ENCODE measurements at regions not wholly inside any gene's neighbourhood (a gene's known extent, or its start where the extent isn't known, plus 50 kb on each side); places are given as distances from the start of the nearest gene placed in this dataset.

DNA sequence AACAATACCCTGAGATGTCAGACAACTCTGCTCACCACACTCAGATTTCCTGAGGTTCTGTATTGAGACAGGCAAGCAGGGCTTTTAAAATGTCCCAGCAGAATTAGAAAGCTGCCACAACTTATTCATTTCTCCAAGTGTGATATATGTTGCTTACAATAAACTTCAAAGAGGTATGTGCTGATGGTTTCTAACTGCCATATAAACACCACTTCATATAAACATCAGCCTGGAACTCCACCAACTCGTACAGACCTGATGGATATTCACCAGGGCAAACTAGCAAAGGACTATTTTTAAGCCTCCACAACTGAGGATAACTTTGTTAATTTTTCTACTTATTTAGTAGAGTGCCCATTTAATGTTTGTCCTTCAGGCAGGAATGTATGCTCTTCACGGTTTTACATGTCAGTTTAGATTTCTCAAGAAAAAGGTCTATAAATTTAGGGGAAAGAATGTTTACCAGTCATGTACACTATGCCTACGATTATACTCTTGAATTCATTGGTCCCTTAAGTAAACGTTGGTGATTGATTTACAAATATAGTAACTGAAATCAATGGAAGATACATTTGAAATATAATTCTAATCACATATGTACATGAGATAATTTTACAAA, 109.6 kb upstream of the ABI3BP start:
- DNase-seq (ENCODE audit: low read depth in 1 of 2, low spot score in 1 of 2) (no peak), FAIRE-seq (no peak), ATAC-seq (no peak)
- H3K9me3 ChIP-seq = no peaks in the 10 kb centered on the region
- H3K4me2 ChIP-seq = no peak overlapping the region
- H3K4me1 ChIP-seq = no peaks in the 10 kb centered on the region
- no peak for TF ChIP-seq NFE2L2 (conservative IDR thresholded peaks at IDR 0.05; ENCODE audit: low read length)
- no peak for TF ChIP-seq CEBPB (IDR thresholded peaks at IDR 0.05)
- no peak for TF ChIP-seq RARB (CRISPR knock-in tag; IDR thresholded peaks at IDR 0.05)
- TF ChIP-seq NR3C1 (IDR thresholded peaks at IDR 0.05) = no peak
- TF ChIP-seq RFX5 (IDR thresholded peaks at IDR 0.05) = no peak
- CTCF ChIA-PET = interaction anchor here (0.6 kb wide), 1 partner anchor 90 kb away, joined by 3 read pairs; no protein-coding TSS in a partner anchor
- no peak overlapping the region for H3K4me3 ChIP-seq
- POLR2A ChIA-PET = no interaction called here
- no peak overlapping the region for H3K27ac ChIP-seq
- 34% methylated on average over 4 of the region's 4 CpGs for WGBS (ENCODE audit: missing lambda C conversion rate)

DNA sequence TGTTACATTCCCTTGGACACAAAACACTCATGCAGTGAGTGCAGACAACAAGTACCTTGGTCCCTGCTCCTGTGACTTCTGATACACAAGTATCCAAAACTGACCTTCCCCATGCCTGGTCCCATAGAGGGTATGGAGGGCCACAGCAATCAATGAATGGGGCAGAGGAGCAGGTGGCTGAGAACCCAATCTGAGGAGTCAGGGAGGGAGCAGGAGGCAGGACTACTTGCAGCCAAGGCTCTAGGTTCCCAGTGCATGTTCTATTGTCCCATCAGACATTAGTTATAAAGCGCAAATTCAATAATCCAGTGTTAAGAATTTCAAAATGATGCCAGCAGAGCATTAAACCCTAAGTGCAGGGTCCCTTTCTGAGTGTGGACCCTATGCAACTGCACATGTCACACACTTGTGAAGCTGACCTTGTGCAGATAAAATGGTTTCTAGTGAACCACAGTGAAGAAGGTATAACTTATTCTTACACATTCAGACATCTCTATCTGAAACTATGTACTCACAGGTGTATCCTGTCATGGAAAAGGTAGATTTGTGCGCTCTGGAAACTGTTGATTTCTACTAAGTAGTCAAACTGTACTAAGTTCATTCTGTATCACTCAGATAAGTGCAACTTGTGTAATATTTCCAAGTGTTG, 107.3 kb upstream of the ABI3BP start:
- Histone ChIP-seq H3K27ac (no peak overlapping the region), H3K4me3 (no peak overlapping the region), H3K9me3 (no peaks in the 10 kb centered on the region), H3K4me1 (peaks cover 5% of the 10 kb centered on the region; the same call in 1 of the 3 replicates), H3K4me2 (no peak overlapping the region)
- WGBS (ENCODE audit: missing lambda C conversion rate) = 11% methylated on average over 2 of the region's 2 CpGs
- DNase-seq (ENCODE audit: low read depth in 1 of 2, low spot score in 1 of 2) (no peak), ATAC-seq (no peak), FAIRE-seq (no peak)
- POLR2A ChIA-PET = no interaction called here
- CTCF ChIA-PET = no interaction called here
- TF ChIP-seq TP53 (CRISPR knock-in tag; IDR thresholded peaks at IDR 0.05) = no peak
- no peak for TF ChIP-seq CHD2 (IDR thresholded peaks at IDR 0.05; ENCODE audit: low read length, partially characterized antibody)
- TF ChIP-seq HEYL (CRISPR knock-in tag; IDR thresholded peaks at IDR 0.05) = no peak
- TF ChIP-seq CBX8 (IDR thresholded peaks at IDR 0.05) = no peak
- no peak for TF ChIP-seq HOXB13 (CRISPR knock-in tag; IDR thresholded peaks at IDR 0.05; ENCODE audit: low read depth)
- TF ChIP-seq EHMT2 (IDR thresholded peaks at IDR 0.05; ENCODE audit: low read depth) = no peak
- TF ChIP-seq PHF8 (IDR thresholded peaks at IDR 0.05; ENCODE audit: borderline replicate concordance, low read depth) = no peak
- TF ChIP-seq JUN (IDR thresholded peaks at IDR 0.05) = no peak
- TF ChIP-seq BHLHE40 (IDR thresholded peaks at IDR 0.05; ENCODE audit: low read depth, low read length) = no peak
- TF ChIP-seq FOXS1 (CRISPR knock-in tag; IDR thresholded peaks at IDR 0.05) = no peak
- TF ChIP-seq KDM5A (IDR thresholded peaks at IDR 0.05) = no peak

DNA sequence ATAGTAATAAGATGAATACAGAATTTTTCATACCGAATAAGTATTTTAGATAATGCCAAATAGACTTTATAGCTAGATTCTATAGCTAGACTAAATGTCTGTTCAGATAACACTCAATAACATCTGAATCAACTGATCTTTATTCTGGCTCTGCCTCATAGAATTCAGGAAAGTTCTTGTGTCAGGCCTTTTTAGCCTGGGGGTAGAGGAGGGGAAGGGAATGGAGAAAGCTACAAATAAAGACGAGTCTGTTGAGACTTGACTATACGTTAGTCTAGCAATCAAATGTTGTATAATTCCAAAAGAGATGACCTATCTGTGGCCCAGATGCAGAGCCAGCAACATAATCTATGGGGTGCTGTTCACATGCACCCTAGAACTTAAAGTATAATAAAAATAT, 106.6 kb upstream of the ABI3BP start:
- TF ChIP-seq JUN (IDR thresholded peaks at IDR 0.05) (no peak), POLR2AphosphoS2 (conservative IDR thresholded peaks at IDR 0.05; ENCODE audit: low read length) (no peak)
- peaks cover 11% of the 10 kb centered on the region; the same call in 1 of the 3 replicates for H3K4me1 ChIP-seq
- FAIRE-seq (no peak), DNase-seq (ENCODE audit: low read depth in 1 of 2, low spot score in 1 of 2) (no peak), ATAC-seq (no peak)
- POLR2A ChIA-PET = no interaction called here
- H3K9me3 ChIP-seq = no peaks in the 10 kb centered on the region
- H3K4me2 ChIP-seq = no peak overlapping the region
- no peak overlapping the region for H3K27ac ChIP-seq
- CTCF ChIA-PET = interaction anchor here (0.9 kb wide), 1 partner anchor 60 kb away, joined by 3 read pairs; no protein-coding TSS in a partner anchor
- WGBS (ENCODE audit: missing lambda C conversion rate) = 68% methylated on average over 3 of the region's 3 CpGs
- H3K4me3 ChIP-seq = no peak overlapping the region

DNA sequence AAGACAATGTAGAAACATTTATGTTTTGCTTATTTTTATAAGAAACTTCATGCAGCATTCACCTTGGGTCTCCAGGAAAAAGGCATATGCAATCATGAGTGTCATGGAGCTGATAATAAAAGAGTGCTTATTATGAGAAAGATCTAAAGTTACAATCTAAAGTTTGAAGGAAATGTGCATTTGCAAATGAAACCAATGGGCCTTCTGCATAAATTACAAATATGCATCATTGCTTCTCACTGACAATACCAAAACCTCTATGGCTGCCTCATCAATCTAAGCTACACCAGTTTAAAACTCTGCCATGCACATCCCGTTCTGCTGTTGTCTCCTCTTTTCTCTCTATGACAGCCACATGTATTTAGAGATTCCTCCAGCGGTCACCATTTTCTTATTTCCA, 103.2 kb upstream of the ABI3BP start:
- Histone ChIP-seq H3K27ac (no peak overlapping the region), H3K4me3 (no peak overlapping the region), H3K4me1 (peaks cover 11% of the 10 kb centered on the region; the same call in 1 of the 3 replicates), H3K9me3 (no peaks in the 10 kb centered on the region), H3K4me2 (no peak overlapping the region)
- CTCF ChIA-PET = no interaction called here
- ATAC-seq (no peak), FAIRE-seq (no peak), DNase-seq (ENCODE audit: low read depth in 1 of 2, low spot score in 1 of 2) (no peak)
- POLR2A ChIA-PET = no interaction called here
- 82% methylated on average over 2 of the region's 2 CpGs for WGBS (ENCODE audit: missing lambda C conversion rate)
- TF ChIP-seq CEBPB (IDR thresholded peaks at IDR 0.05) = no peak
- no peak for TF ChIP-seq FOSL2 (IDR thresholded peaks at IDR 0.05)
- no peak for TF ChIP-seq FOSL2 (CRISPR knock-in tag; IDR thresholded peaks at IDR 0.05)
- no peak for TF ChIP-seq KDM1A (IDR thresholded peaks at IDR 0.05; ENCODE audit: low read depth)
- no peak for TF ChIP-seq SMC3 (IDR thresholded peaks at IDR 0.05)
- TF ChIP-seq POLR2A (IDR thresholded peaks at IDR 0.05; ENCODE audit: low read length) = no peak
- TF ChIP-seq MAFK (IDR thresholded peaks at IDR 0.05; ENCODE audit: partially characterized antibody) = no peak
- TF ChIP-seq SREBF2 (IDR thresholded peaks at IDR 0.05) = no peak
- TF ChIP-seq FOXS1 (CRISPR knock-in tag; IDR thresholded peaks at IDR 0.05) = no peak
- no peak for TF ChIP-seq MYC (IDR thresholded peaks at IDR 0.05; ENCODE audit: borderline replicate concordance, low read length)
- no peak for TF ChIP-seq HOXA7 (CRISPR knock-in tag; IDR thresholded peaks at IDR 0.05)
- no peak for TF ChIP-seq NFE2L2 (conservative IDR thresholded peaks at IDR 0.05; ENCODE audit: low read length)
- TF ChIP-seq, protein P1, sequence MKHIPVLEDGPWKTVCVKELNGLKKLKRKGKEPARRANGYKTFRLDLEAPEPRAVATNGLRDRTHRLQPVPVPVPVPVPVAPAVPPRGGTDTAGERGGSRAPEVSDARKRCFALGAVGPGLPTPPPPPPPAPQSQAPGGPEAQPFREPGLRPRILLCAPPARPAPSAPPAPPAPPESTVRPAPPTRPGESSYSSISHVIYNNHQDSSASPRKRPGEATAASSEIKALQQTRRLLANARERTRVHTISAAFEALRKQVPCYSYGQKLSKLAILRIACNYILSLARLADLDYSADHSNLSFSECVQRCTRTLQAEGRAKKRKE (CRISPR knock-in tag; IDR thresholded peaks at IDR 0.05; ENCODE audit: low read depth) = no peak
- TF ChIP-seq, protein P2, sequence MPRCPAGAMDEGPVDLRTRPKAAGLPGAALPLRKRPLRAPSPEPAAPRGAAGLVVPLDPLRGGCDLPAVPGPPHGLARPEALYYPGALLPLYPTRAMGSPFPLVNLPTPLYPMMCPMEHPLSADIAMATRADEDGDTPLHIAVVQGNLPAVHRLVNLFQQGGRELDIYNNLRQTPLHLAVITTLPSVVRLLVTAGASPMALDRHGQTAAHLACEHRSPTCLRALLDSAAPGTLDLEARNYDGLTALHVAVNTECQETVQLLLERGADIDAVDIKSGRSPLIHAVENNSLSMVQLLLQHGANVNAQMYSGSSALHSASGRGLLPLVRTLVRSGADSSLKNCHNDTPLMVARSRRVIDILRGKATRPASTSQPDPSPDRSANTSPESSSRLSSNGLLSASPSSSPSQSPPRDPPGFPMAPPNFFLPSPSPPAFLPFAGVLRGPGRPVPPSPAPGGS (IDR thresholded peaks at IDR 0.05) = no peak
- TF ChIP-seq ZFP36 (IDR thresholded peaks at IDR 0.05; ENCODE audit: borderline replicate concordance, partially characterized antibody) = no peak
- no peak for TF ChIP-seq POLR2AphosphoS2 (conservative IDR thresholded peaks at IDR 0.05; ENCODE audit: low read length)
- no peak for TF ChIP-seq RNF2 (IDR thresholded peaks at IDR 0.05; ENCODE audit: borderline replicate concordance, low read depth)
- TF ChIP-seq, protein P3, sequence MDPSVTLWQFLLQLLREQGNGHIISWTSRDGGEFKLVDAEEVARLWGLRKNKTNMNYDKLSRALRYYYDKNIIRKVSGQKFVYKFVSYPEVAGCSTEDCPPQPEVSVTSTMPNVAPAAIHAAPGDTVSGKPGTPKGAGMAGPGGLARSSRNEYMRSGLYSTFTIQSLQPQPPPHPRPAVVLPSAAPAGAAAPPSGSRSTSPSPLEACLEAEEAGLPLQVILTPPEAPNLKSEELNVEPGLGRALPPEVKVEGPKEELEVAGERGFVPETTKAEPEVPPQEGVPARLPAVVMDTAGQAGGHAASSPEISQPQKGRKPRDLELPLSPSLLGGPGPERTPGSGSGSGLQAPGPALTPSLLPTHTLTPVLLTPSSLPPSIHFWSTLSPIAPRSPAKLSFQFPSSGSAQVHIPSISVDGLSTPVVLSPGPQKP (IDR thresholded peaks at IDR 0.05; ENCODE audit: low read depth, low read length) = no peak
- TF ChIP-seq TP53 (CRISPR knock-in tag; IDR thresholded peaks at IDR 0.05) = no peak
